ENCODE measurements at regions not wholly inside any gene's neighbourhood (a gene's known extent, or its start where the extent isn't known, plus 50 kb on each side); places are given as distances from the start of the nearest gene placed in this dataset.
A peak's percentile ranks its signal among the peaks of the same experiment; 100 is the strongest.

- H3K27ac ChIP-seq: peak overlapping the region in 2 of 21 experiments; percentile 58 to 70
- no peak overlapping the region for H3K4me3 ChIP-seq
These were observed 58.1 kb upstream of the KIAA1217 start for GRCh38 chr10:24150853-24151252.

GRCh38 chr10:24152270-24152669 is 56.7 kb upstream of the KIAA1217 start:
- H3K27ac ChIP-seq: peak overlapping the region in 4 of 21 experiments; percentile 24 to 72 (median 64)
- H3K4me3 ChIP-seq: no peak overlapping the region

GRCh38 chr10:24153031-24153430 is 55.9 kb upstream of the KIAA1217 start:
- Histone ChIP-seq H3K4me3 (no peak overlapping the region), H3K27ac (peak overlapping the region in 3 of 21 experiments; percentile 24 to 70 (median 31))

- Histone ChIP-seq H3K27ac (peak overlapping the region in 1 of 21 experiments; percentile 56), H3K4me3 (no peak overlapping the region)
These were observed 55.4 kb upstream of the KIAA1217 start for GRCh38 chr10:24153537-24153936.

GRCh38 chr10:24156686-24157085 is 52.3 kb upstream of the KIAA1217 start:
- H3K4me3 ChIP-seq: no peak overlapping the region
- no peak overlapping the region for H3K27ac ChIP-seq

- H3K4me3 ChIP-seq: no peak overlapping the region
- no peak overlapping the region for H3K27ac ChIP-seq
These were observed 51.4 kb upstream of the KIAA1217 start for GRCh38 chr10:24157567-24157966.

Data from skin epidermis (tissue), 12 donors.